GM23248 (cell line): ENCODE measurements at regions not wholly inside any gene's neighbourhood (a gene's known extent, or its start where the extent isn't known, plus 50 kb on each side); places are given as distances from the start of the nearest gene placed in this dataset.

Source experiments
- EZH2 ChIP-seq: fragments of 200-600 bp; sonication (generic); IDR thresholded peaks from 2 replicates; pipeline ENCODE4 v1.6.1; 2018; ENCODE audit warnings: antibody characterized with exemption, mild to moderate bottlenecking; ENCODE audit not compliant: insufficient read depth, poor library complexity, severe bottlenecking
- EZH2phosphoT487 ChIP-seq: fragments of 200-600 bp; sonication (generic); IDR thresholded peaks from 2 replicates; pipeline ENCODE4 v1.6.1; 2018; ENCODE audit warnings: antibody characterized with exemption, moderate library complexity, mild to moderate bottlenecking, low read depth; ENCODE audit not compliant: insufficient read depth

DNA sequence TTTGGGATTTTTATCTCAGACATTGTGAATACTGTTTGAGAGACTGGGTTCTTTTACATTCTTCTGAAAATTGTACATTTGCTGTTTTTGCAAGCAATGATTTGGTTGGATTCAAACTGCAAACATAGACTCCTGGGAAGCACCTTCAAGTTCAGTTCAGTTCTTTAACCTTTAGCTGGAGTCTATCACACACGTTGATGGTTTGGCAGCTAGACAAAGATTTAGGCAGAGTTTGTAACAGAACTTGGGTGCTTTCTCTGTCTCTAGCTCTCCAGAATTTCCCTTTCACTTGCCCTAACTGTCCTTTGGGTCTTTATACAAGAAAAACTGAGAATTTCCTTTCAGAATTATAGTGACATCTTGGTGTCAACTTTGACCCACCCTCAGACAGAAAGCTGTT lies 556.6 kb downstream of the DIAPH3 start:
- no peak for TF ChIP-seq EZH2
- TF ChIP-seq EZH2phosphoT487: no peak
